Thyroid gland (tissue), 4 donors: ENCODE measurements at regions not wholly inside any gene's neighbourhood (a gene's known extent, or its start where the extent isn't known, plus 50 kb on each side); places are given as distances from the start of the nearest gene placed in this dataset.

Experiments
- CTCF ChIP-seq, 6 experiments: fragments of 200-600 bp in 3 of 6; fragments of 450-650 bp in 3 of 6; sonication (generic) in 3 of 6; IDR thresholded peaks; one replicate each; pipeline ENCODE4 v1.5.1; 2016 to 2019; ENCODE audit warnings: antibody characterized with exemption in 6 of 6, mild to moderate bottlenecking in 2 of 6, inconsistent platforms in 1 of 6, moderate library complexity in 1 of 6
- POLR2A ChIP-seq, 2 donors: fragments of 450-650 bp; IDR thresholded peaks; one replicate each; pipeline ENCODE4 v1.6.1; 2017; ENCODE audit warnings: antibody characterized with exemption in 2 of 2, mild to moderate bottlenecking in 2 of 2, moderate library complexity in 1 of 2

- TF ChIP-seq CTCF (IDR thresholded peaks at IDR 0.05) (no peak), POLR2A (IDR thresholded peaks at IDR 0.05) (no peak)
Measured at GRCh38 chr21:25297117-25297516, 310.2 kb downstream of the MRPL39 start.
